Lower leg skin (tissue), 3 donors: ENCODE measurements at regions not wholly inside any gene's neighbourhood (a gene's known extent, or its start where the extent isn't known, plus 50 kb on each side); places are given as distances from the start of the nearest gene placed in this dataset.

Experiments
- CTCF ChIP-seq, 3 donors: fragments of 450-650 bp; IDR thresholded peaks; one replicate each; pipeline ENCODE4 v1.5.1; 2016; ENCODE audit warnings: antibody characterized with exemption in 3 of 3, mild to moderate bottlenecking in 3 of 3, moderate library complexity in 2 of 3
- POLR2A ChIP-seq, 2 donors: fragments of 450-650 bp; IDR thresholded peaks; one replicate each; pipeline ENCODE4 v1.6.1; 2016 to 2017; ENCODE audit warnings: antibody characterized with exemption in 2 of 2, mild to moderate bottlenecking in 1 of 2, moderate library complexity in 1 of 2

GRCh38 chr10:21263839-21264238 is 261.6 kb downstream of the SKIDA1 start:
- TF ChIP-seq CTCF (IDR thresholded peaks at IDR 0.05) (no peak), POLR2A (IDR thresholded peaks at IDR 0.05) (no peak)
